ENCODE measurements at regions not wholly inside any gene's neighbourhood (a gene's known extent, or its start where the extent isn't known, plus 50 kb on each side); places are given as distances from the start of the nearest gene placed in this dataset.

- whole genome bisulfite sequencing: 65% methylated on average over 5 of the region's 5 CpGs
- no peaks in the 10 kb centered on the region for H3K4me1 ChIP-seq (ENCODE audit: control insufficient read depth, insufficient read depth, low read length)
- intact Hi-C loops (cut with DNase I): no loop called here
- ATAC-seq (no peak), DNase-seq (no peak)
- no peak overlapping the region for H3K27ac ChIP-seq (ENCODE audit: low read length)
- no peak overlapping the region for H3K4me3 ChIP-seq (ENCODE audit: low read length)
- no peaks in the 10 kb centered on the region for H3K27me3 ChIP-seq (ENCODE audit: control insufficient read depth, insufficient read depth)
- H3K9me3 ChIP-seq (ENCODE audit: control insufficient read depth, low read length): no peaks in the 10 kb centered on the region
Observed at GRCh38 chr13:100853434-100853833, 178.8 kb upstream of the TMTC4 start.

GRCh38 chr13:100852146-100852545 lies 177.6 kb upstream of the TMTC4 start:
- ATAC-seq (no peak), DNase-seq (no peak)
- Histone ChIP-seq H3K4me1 (ENCODE audit: control insufficient read depth, insufficient read depth, low read length) (no peaks in the 10 kb centered on the region), H3K9me3 (ENCODE audit: control insufficient read depth, low read length) (no peaks in the 10 kb centered on the region), H3K27me3 (ENCODE audit: control insufficient read depth, insufficient read depth) (no peaks in the 10 kb centered on the region), H3K27ac (ENCODE audit: low read length) (no peak overlapping the region), H3K4me3 (ENCODE audit: low read length) (no peak overlapping the region)
- WGBS: 80% methylated on average over 1 of the region's 1 CpG
- intact Hi-C loops (cut with DNase I): no loop called here

- Histone ChIP-seq H3K4me1 (ENCODE audit: control insufficient read depth, insufficient read depth, low read length) (no peaks in the 10 kb centered on the region), H3K4me3 (ENCODE audit: low read length) (no peak overlapping the region), H3K27ac (ENCODE audit: low read length) (no peak overlapping the region), H3K9me3 (ENCODE audit: control insufficient read depth, low read length) (no peaks in the 10 kb centered on the region), H3K27me3 (ENCODE audit: control insufficient read depth, insufficient read depth) (no peaks in the 10 kb centered on the region)
- WGBS: 85% methylated on average over 6 of the region's 6 CpGs
- intact Hi-C loops (cut with DNase I): no loop called here
- ATAC-seq (no peak), DNase-seq (no peak)
Observed at GRCh38 chr13:100848304-100848703, 173.7 kb upstream of the TMTC4 start.

- DNase-seq: no peak
- H3K27me3 ChIP-seq (ENCODE audit: control insufficient read depth, insufficient read depth): no peaks in the 10 kb centered on the region
- H3K27ac ChIP-seq (ENCODE audit: low read length): no peak overlapping the region
- no peak overlapping the region for H3K4me3 ChIP-seq (ENCODE audit: low read length)
- 48% methylated on average over 3 of the region's 3 CpGs for WGBS
- H3K9me3 ChIP-seq (ENCODE audit: control insufficient read depth, low read length): no peaks in the 10 kb centered on the region
- intact Hi-C loops (cut with DNase I): no loop called here
- no peaks in the 10 kb centered on the region for H3K4me1 ChIP-seq (ENCODE audit: control insufficient read depth, insufficient read depth, low read length)
- no peak for ATAC-seq
Observed at GRCh38 chr13:100845128-100845757, 170.6 kb upstream of the TMTC4 start.

DNA sequence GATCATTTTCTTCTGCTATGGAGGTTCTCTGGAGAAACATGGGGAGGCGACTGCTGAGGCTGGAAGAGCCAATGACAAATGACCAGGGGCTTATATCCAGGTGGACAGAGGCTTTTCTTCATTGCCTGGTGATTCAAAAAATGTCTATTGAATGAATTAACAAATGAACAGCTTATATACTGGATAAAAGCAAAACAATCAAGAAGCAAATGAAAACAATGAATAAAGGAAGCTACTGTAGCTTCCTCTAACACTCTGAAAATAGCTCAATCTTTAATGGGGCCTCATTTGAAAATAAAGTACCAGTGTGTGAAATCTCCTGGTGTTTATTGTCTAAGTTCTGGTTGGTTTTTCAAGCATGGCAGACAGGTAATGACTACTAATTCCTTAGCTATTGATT lies 167.5 kb upstream of the TMTC4 start:
- Histone ChIP-seq H3K4me1 (ENCODE audit: control insufficient read depth, insufficient read depth, low read length) (no peaks in the 10 kb centered on the region), H3K4me3 (ENCODE audit: low read length) (no peak overlapping the region), H3K27ac (ENCODE audit: low read length) (no peak overlapping the region), H3K27me3 (ENCODE audit: control insufficient read depth, insufficient read depth) (no peaks in the 10 kb centered on the region), H3K9me3 (ENCODE audit: control insufficient read depth, low read length) (no peaks in the 10 kb centered on the region)
- ATAC-seq (no peak), DNase-seq (no peak)
- WGBS: 93% methylated on average over 1 of the region's 1 CpG
- intact Hi-C loops (cut with DNase I): no loop called here

DNA sequence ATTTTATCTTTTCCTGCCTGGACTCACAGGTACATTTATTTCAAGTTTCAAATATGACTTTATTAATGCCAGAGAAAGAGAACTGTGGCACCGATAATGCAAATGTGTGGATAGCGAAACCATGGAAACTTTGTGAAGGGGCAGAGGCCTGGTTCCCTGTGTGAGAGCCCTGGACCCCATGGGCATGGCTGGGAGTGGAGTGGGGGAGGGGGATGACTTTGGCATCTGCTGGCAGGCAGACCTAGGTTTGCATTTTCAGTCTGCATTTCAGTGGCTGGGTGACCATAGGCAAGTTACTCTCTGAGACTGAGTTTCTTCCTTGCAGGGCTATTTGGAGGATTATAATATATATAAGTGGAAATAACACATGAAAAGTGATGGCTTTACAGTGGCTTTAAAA lies 163.8 kb upstream of the TMTC4 start:
- Histone ChIP-seq H3K9me3 (ENCODE audit: control insufficient read depth, low read length) (no peaks in the 10 kb centered on the region), H3K4me1 (ENCODE audit: control insufficient read depth, insufficient read depth, low read length) (no peaks in the 10 kb centered on the region), H3K27ac (ENCODE audit: low read length) (no peak overlapping the region), H3K27me3 (ENCODE audit: control insufficient read depth, insufficient read depth) (no peaks in the 10 kb centered on the region), H3K4me3 (ENCODE audit: low read length) (no peak overlapping the region)
- ATAC-seq (no peak), DNase-seq (no peak)
- WGBS: 95% methylated on average over 2 of the region's 2 CpGs
- intact Hi-C loops (cut with DNase I): no loop called here

DNA sequence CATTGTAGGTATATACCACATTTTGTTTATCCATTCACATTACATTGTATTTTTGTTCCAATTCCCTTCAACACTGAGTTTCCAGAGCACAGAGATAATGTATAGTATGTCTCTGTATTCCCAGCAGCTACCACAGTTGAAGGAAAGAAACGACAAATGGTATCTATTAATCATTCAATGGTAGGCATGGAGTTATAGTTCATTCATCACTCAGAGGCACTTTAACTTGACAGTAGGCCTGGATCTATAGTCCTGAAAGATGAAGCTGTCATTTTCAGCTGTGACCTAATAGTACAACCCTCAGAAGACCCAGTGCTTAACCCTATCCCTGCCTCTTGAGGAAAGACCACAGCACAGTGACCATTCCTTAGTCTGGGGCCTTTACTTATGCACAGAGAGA lies 163.0 kb upstream of the TMTC4 start:
- intact Hi-C loops (cut with DNase I): no loop called here
- H3K27ac ChIP-seq (ENCODE audit: low read length): no peak overlapping the region
- no peaks in the 10 kb centered on the region for H3K9me3 ChIP-seq (ENCODE audit: control insufficient read depth, low read length)
- H3K4me3 ChIP-seq (ENCODE audit: low read length): no peak overlapping the region
- ATAC-seq (no peak), DNase-seq (no peak)
- no peaks in the 10 kb centered on the region for H3K27me3 ChIP-seq (ENCODE audit: control insufficient read depth, insufficient read depth)
- WGBS: 41% methylated on average over 1 of the region's 1 CpG
- H3K4me1 ChIP-seq (ENCODE audit: control insufficient read depth, insufficient read depth, low read length): no peaks in the 10 kb centered on the region

DNA sequence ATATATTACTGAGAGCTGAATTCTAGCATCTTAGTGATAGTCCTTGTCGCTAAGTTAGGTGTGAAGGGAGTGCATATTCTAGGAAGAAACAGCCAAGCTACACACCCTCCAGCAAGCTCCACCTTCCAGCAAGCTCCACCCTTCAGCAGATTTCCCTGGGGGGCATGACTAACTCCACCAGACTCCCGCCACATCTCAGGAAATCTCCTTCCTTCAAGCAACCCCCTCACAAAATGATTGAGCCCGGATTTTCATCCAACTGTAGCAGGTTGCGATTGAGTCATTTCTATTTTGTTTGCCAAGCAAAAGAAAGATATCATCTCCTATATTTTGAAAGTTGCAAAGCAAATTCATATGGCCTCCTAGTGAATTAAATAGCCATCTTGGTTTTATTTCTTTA lies 162.1 kb upstream of the TMTC4 start:
- 54% methylated on average over 4 of the region's 4 CpGs for WGBS
- Histone ChIP-seq H3K9me3 (ENCODE audit: control insufficient read depth, low read length) (no peaks in the 10 kb centered on the region), H3K4me3 (ENCODE audit: low read length) (no peak overlapping the region), H3K27ac (ENCODE audit: low read length) (no peak overlapping the region), H3K4me1 (ENCODE audit: control insufficient read depth, insufficient read depth, low read length) (no peaks in the 10 kb centered on the region), H3K27me3 (ENCODE audit: control insufficient read depth, insufficient read depth) (no peaks in the 10 kb centered on the region)
- ATAC-seq: peak in 1 of 2 donors; percentile 39
- intact Hi-C loops (cut with DNase I): no loop called here
- DNase-seq: no peak

DNA sequence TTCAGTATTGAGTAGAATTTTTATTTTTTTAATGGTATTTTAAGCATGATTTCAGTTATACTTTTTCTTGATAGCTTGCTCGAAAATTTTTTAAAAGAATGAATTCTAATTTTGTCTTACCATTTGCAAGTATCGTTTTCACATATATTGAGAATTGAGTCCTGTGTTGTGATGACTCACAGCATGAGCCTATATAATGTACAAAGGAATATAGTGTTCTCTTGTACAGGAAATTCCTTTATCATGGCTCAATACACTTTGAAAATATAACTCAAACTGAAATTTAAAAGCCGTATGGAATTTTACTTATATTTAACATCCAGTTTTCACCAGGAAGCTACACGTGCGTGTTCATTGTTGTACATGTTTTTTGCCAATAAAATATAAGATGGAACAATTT lies 161.1 kb upstream of the TMTC4 start:
- 85% methylated on average over 5 of the region's 5 CpGs for WGBS
- no peaks in the 10 kb centered on the region for H3K27me3 ChIP-seq (ENCODE audit: control insufficient read depth, insufficient read depth)
- H3K4me3 ChIP-seq (ENCODE audit: low read length): no peak overlapping the region
- no peak overlapping the region for H3K27ac ChIP-seq (ENCODE audit: low read length)
- H3K9me3 ChIP-seq (ENCODE audit: control insufficient read depth, low read length): no peaks in the 10 kb centered on the region
- intact Hi-C loops (cut with DNase I): no loop called here
- DNase-seq (no peak), ATAC-seq (no peak)
- H3K4me1 ChIP-seq (ENCODE audit: control insufficient read depth, insufficient read depth, low read length): no peaks in the 10 kb centered on the region

GRCh38 chr13:100833427-100833826 lies 158.8 kb upstream of the TMTC4 start:
- DNase-seq (no peak), ATAC-seq (no peak)
- intact Hi-C loops (cut with DNase I): no loop called here
- H3K4me3 ChIP-seq (ENCODE audit: low read length): no peak overlapping the region
- no peak overlapping the region for H3K27ac ChIP-seq (ENCODE audit: low read length)
- H3K27me3 ChIP-seq (ENCODE audit: control insufficient read depth, insufficient read depth): no peaks in the 10 kb centered on the region
- no peaks in the 10 kb centered on the region for H3K4me1 ChIP-seq (ENCODE audit: control insufficient read depth, insufficient read depth, low read length)
- WGBS: 65% methylated on average over 6 of the region's 6 CpGs
- H3K9me3 ChIP-seq (ENCODE audit: control insufficient read depth, low read length): no peaks in the 10 kb centered on the region

DNA sequence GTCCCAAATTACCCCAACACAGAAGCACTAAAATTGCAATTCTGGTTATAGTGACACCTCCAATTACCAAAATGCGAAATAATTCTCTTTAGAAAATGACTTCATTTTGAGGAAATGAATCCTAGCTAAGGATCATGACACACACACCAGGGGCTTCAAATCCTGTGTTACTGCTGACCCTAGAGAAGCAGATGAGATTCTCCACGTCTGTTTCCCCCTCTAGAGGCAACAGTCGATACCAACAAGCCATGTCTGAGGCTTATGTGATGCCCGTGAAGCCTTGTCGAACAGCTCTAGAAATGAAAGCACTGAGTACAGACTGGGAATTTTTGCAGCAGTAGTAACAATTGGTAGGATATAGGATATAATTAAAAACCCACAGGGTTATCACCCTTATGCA lies 153.6 kb upstream of the TMTC4 start:
- Histone ChIP-seq H3K4me1 (ENCODE audit: control insufficient read depth, insufficient read depth, low read length) (no peaks in the 10 kb centered on the region), H3K4me3 (ENCODE audit: low read length) (no peak overlapping the region), H3K27me3 (ENCODE audit: control insufficient read depth, insufficient read depth) (no peaks in the 10 kb centered on the region), H3K27ac (ENCODE audit: low read length) (no peak overlapping the region), H3K9me3 (ENCODE audit: control insufficient read depth, low read length) (no peaks in the 10 kb centered on the region)
- DNase-seq (no peak), ATAC-seq (no peak)
- WGBS: 39% methylated on average over 5 of the region's 5 CpGs
- intact Hi-C loops (cut with DNase I): no loop called here

DNA sequence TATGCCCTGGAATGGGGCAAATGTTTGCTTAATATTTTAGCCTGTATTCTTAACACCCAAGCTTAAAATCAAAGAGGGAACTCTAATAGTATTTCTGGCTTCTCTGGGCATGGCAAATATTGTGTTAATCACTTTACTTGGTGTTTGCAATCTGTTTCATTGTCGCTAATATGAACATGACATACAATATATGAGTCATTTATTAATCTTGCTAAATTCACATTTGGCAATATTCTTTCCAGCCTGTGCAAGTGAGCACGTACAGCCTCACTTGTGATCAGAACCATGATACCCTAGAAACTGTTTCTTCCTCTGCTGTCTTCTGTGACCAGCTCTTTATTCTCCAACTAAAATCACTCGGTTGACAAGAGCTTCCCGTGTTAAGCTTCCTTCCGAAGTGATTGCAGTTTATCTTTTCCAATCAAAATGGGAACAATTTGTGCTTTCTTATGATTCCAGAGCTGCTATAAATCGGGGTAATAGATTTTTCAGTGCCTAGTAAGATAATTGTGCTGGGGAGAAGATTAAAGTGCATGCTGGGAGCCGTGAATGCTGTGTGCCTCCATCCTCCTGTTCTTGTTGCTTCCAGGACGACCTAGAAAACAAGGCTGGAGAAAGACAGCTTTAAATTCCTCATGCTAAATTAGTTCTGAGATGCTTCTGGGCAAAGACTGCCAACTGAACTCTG lies 153.0 kb upstream of the TMTC4 start:
- H3K9me3 ChIP-seq (ENCODE audit: control insufficient read depth, low read length): no peaks in the 10 kb centered on the region
- H3K27ac ChIP-seq (ENCODE audit: low read length): no peak overlapping the region
- intact Hi-C loops (cut with DNase I): no loop called here
- 37% methylated on average over 8 of the region's 8 CpGs for WGBS
- no peak for ATAC-seq
- H3K4me1 ChIP-seq (ENCODE audit: control insufficient read depth, insufficient read depth, low read length): no peaks in the 10 kb centered on the region
- no peak for DNase-seq
- no peak overlapping the region for H3K4me3 ChIP-seq (ENCODE audit: low read length)
- no peaks in the 10 kb centered on the region for H3K27me3 ChIP-seq (ENCODE audit: control insufficient read depth, insufficient read depth)

All from right cardiac atrium (tissue), 5 donors.